OCI-LY1 (cell line): ENCODE measurements at regions not wholly inside any gene's neighbourhood (a gene's known extent, or its start where the extent isn't known, plus 50 kb on each side); places are given as distances from the start of the nearest gene placed in this dataset.

ENCODE experiments used
- H2AFZ ChIP-seq: fragments of 200-600 bp; sonication (generic), shearing (Covaris generic); 2 replicates; pipeline ENCODE4 v1.6.0; 2014; ENCODE audit warnings: antibody characterized with exemption, mild to moderate bottlenecking, low read length
- H3F3A ChIP-seq: fragments of 200-600 bp; sonication (generic), shearing (Covaris generic); 2 replicates; pipeline ENCODE4 v1.6.0; 2014; ENCODE audit warnings: mild to moderate bottlenecking, antibody characterized with exemption, low read length, moderate library complexity; ENCODE audit not compliant: insufficient read depth
- H3K27ac ChIP-seq: fragments of 200-600 bp; sonication (generic); 2 replicates; pipeline ENCODE4 v1.5.1; 2014; ENCODE audit warnings: low read length, mixed run types, mild to moderate bottlenecking, low read depth; ENCODE audit not compliant: poor library complexity, severe bottlenecking
- H3K27me3 ChIP-seq: fragments of 200-600 bp; sonication (generic); 2 replicates; pipeline ENCODE4 v1.6.0; 2014; ENCODE audit warnings: antibody characterized with exemption, mild to moderate bottlenecking, low read length, moderate library complexity; ENCODE audit not compliant: insufficient read depth
- H3K36me3 ChIP-seq: fragments of 200-600 bp; sonication (generic); 2 replicates; pipeline ENCODE4 v1.6.1; 2014; ENCODE audit warnings: mild to moderate bottlenecking, antibody characterized with exemption, low read length, moderate library complexity, mixed read lengths; ENCODE audit not compliant: insufficient read depth
- H3K4me1 ChIP-seq: fragments of 200-600 bp; sonication (generic); 2 replicates; pipeline ENCODE4 v1.5.1; 2014; ENCODE audit warnings: mild to moderate bottlenecking, low read length, moderate library complexity; ENCODE audit not compliant: insufficient read depth, severe bottlenecking
- H3K4me2 ChIP-seq: fragments of 200-600 bp; sonication (generic), shearing (Covaris generic); 2 replicates; pipeline ENCODE4 v1.6.1; 2014; ENCODE audit warnings: low read length
- H3K4me3 ChIP-seq: fragments of 200-600 bp; sonication (generic); 2 replicates; pipeline ENCODE4 v1.5.1; 2014; ENCODE audit warnings: low read length, low read depth, mild to moderate bottlenecking, mixed read lengths; ENCODE audit not compliant: poor library complexity, severe bottlenecking
- H3K79me2 ChIP-seq: fragments of 200-600 bp; shearing (Covaris generic); 2 replicates; pipeline ENCODE4 v1.6.1; 2016; ENCODE audit warnings: mixed run types, low read length, mixed read lengths; ENCODE audit not compliant: insufficient read depth
- H3K9ac ChIP-seq: fragments of 200-600 bp; sonication (generic), shearing (Covaris generic); 2 replicates; pipeline ENCODE4 v1.6.1; 2014; ENCODE audit warnings: mild to moderate bottlenecking, low read length, mixed read lengths
- H3K9me2 ChIP-seq: fragments of 200-600 bp; sonication (generic), shearing (Covaris generic); 2 replicates; pipeline ENCODE4 v1.6.1; 2014; ENCODE audit warnings: low read depth, mild to moderate bottlenecking, low read length, mixed read lengths
- H3K9me3 ChIP-seq: fragments of 200-600 bp; shearing (Covaris generic); 2 replicates; pipeline ENCODE4 v1.6.1; 2014; ENCODE audit warnings: low read length, mixed read lengths
- H4K20me1 ChIP-seq: fragments of 200-600 bp; sonication (generic), shearing (Covaris generic); 2 replicates; pipeline ENCODE4 v1.6.0; 2016; ENCODE audit warnings: mild to moderate bottlenecking, low read length; ENCODE audit not compliant: insufficient read depth
- EZH2 ChIP-seq: fragments of 200-600 bp; sonication (generic), shearing (Covaris generic); IDR thresholded peaks from 2 replicates; pipeline ENCODE4 v1.8.0; 2017; ENCODE audit warnings: borderline replicate concordance, mixed run types, mild to moderate bottlenecking, antibody characterized with exemption, low read length, moderate library complexity, mixed read lengths
- TF ChIP-seq, protein P1 (sequence below): fragments of 200-600 bp; sonication (generic), shearing (Covaris generic); IDR thresholded peaks from 2 replicates; pipeline ENCODE4 v1.5.1; 2017; ENCODE audit warnings: mild to moderate bottlenecking, antibody characterized with exemption, low read length, moderate library complexity, mixed read lengths

DNA sequence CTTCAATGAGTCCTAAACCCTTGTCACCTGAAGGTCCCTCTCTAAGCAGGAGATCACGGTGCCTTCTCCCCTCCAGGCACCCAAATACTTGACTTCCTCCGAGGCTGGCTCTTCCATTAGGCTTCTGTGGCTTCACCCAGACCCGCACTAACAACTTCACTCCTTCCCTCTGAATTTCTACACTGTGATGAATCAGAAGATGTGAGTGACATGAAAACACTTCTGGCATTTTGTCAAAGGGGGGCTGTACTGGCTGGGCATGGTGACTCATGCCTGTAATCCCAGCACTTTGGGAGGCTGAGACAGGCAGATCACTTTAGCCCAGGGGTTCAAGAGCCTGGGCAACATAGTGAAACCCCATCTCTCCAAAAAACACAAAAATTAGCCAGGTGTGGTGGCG is 72.6 kb upstream of the CNEP1R1 start:
- Histone ChIP-seq H3K79me2 (no peaks in the 10 kb centered on the region), H4K20me1 (no peaks in the 10 kb centered on the region), H3K36me3 (no peaks in the 10 kb centered on the region), H3K9me3 (no peaks in the 10 kb centered on the region), H3K9ac (no peak overlapping the region), H3K4me2 (no peak overlapping the region), H3K4me1 (no peaks in the 10 kb centered on the region), H3K9me2 (no peaks in the 10 kb centered on the region), H3K27me3 (no peaks in the 10 kb centered on the region), H3K27ac (no peak overlapping the region), H2AFZ (no peak overlapping the region), H3F3A (no peaks in the 10 kb centered on the region), H3K4me3 (no peak overlapping the region)
- TF ChIP-seq, protein P1, sequence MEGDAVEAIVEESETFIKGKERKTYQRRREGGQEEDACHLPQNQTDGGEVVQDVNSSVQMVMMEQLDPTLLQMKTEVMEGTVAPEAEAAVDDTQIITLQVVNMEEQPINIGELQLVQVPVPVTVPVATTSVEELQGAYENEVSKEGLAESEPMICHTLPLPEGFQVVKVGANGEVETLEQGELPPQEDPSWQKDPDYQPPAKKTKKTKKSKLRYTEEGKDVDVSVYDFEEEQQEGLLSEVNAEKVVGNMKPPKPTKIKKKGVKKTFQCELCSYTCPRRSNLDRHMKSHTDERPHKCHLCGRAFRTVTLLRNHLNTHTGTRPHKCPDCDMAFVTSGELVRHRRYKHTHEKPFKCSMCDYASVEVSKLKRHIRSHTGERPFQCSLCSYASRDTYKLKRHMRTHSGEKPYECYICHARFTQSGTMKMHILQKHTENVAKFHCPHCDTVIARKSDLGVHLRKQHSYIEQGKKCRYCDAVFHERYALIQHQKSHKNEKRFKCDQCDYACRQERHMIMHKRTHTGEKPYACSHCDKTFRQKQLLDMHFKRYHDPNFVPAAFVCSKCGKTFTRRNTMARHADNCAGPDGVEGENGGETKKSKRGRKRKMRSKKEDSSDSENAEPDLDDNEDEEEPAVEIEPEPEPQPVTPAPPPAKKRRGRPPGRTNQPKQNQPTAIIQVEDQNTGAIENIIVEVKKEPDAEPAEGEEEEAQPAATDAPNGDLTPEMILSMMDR: no peak
- TF ChIP-seq EZH2: no peak

DNA sequence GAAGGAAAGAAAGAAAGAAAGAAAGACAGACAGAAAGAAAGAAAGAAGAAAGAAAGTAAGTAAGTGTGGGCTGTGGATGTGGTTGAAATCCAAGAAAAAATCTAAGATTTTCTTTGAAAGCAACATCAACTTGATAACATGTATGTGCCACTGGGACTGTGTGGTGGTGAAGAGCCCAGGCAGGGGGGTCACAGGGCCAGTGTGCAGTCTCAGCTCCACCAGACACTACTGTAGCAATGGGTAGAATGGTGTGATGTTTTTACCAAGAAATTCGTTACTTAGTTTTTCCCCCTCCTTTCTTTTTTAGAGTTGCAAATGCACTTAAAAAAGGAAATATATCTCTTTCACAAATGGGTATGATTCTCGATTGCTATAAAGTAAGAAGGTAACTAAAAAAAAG is 71.9 kb upstream of the CNEP1R1 start:
- H3K4me3 ChIP-seq: no peak overlapping the region
- no peaks in the 10 kb centered on the region for H3K36me3 ChIP-seq
- H3F3A ChIP-seq: no peaks in the 10 kb centered on the region
- no peaks in the 10 kb centered on the region for H3K79me2 ChIP-seq
- H3K27ac ChIP-seq: no peak overlapping the region
- no peak overlapping the region for H3K4me2 ChIP-seq
- no peaks in the 10 kb centered on the region for H3K9me2 ChIP-seq
- TF ChIP-seq EZH2: no peak
- TF ChIP-seq, protein P1: no peak
- no peak overlapping the region for H2AFZ ChIP-seq
- H3K27me3 ChIP-seq: no peaks in the 10 kb centered on the region
- H4K20me1 ChIP-seq: no peaks in the 10 kb centered on the region
- no peaks in the 10 kb centered on the region for H3K4me1 ChIP-seq
- no peak overlapping the region for H3K9ac ChIP-seq
- no peaks in the 10 kb centered on the region for H3K9me3 ChIP-seq

DNA sequence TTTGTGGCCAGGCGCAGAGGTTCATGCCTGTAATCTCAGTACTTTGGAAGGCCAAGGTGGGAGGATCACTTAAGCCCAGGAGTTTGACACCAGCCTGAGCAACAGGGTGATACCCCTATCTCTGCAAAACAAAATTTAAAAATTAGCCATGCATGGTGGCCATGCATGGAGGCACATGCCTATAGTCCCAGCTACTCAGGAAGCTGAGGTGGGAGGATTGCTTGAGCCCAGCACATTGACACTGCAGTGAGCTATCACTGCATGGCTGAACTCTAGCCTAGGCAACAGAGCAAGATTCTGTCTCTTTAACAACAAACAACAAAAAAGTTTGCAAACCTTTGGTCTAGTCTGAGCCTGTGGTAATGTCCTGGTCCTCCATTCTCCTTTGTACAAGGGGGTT is 69.2 kb upstream of the CNEP1R1 start:
- no peaks in the 10 kb centered on the region for H4K20me1 ChIP-seq
- H3K4me2 ChIP-seq: no peak overlapping the region
- H3K9me3 ChIP-seq: no peaks in the 10 kb centered on the region
- H3K79me2 ChIP-seq: no peaks in the 10 kb centered on the region
- H3K4me3 ChIP-seq: no peak overlapping the region
- no peak overlapping the region for H2AFZ ChIP-seq
- H3K27ac ChIP-seq: no peak overlapping the region
- no peaks in the 10 kb centered on the region for H3K4me1 ChIP-seq
- no peaks in the 10 kb centered on the region for H3K9me2 ChIP-seq
- no peak for TF ChIP-seq EZH2
- TF ChIP-seq, protein P1: no peak
- H3F3A ChIP-seq: no peaks in the 10 kb centered on the region
- no peaks in the 10 kb centered on the region for H3K27me3 ChIP-seq
- no peaks in the 10 kb centered on the region for H3K36me3 ChIP-seq
- no peak overlapping the region for H3K9ac ChIP-seq
